Psoas muscle (tissue), 7 donors: ENCODE measurements at regions not wholly inside any gene's neighbourhood (a gene's known extent, or its start where the extent isn't known, plus 50 kb on each side); places are given as distances from the start of the nearest gene placed in this dataset.

Experiments
- ATAC-seq, 4 donors: fragments of 200-7000 bp; cut with Tn5 transposase; one replicate each; pipeline ENCODE4 v1.9.1; 2020; ENCODE audit warnings: moderate library complexity in 3 of 4, mild to moderate bottlenecking in 2 of 4
- DNase-seq, 2 donors: peaks; one replicate each; pipeline ENCODE4 v3.0.0-alpha.2; 2020
- H3K27ac ChIP-seq: fragments of 200-600 bp; one replicate; pipeline ENCODE4 v1.8.0; 2022
- H3K27me3 ChIP-seq, 3 donors: fragments of 200-600 bp in 1 of 3; one replicate each; pipeline versions ENCODE4 v1.6.1 to v1.8.0; 2013 to 2022; ENCODE audit warnings: low read length in 2 of 3, mild to moderate bottlenecking in 2 of 3, moderate library complexity in 1 of 3; ENCODE audit not compliant: insufficient read depth in 3 of 3
- H3K36me3 ChIP-seq, 2 donors: fragments of 200-600 bp in 1 of 2; one replicate each; pipeline versions ENCODE4 v1.6.1 to v1.8.0; 2013 to 2022; ENCODE audit warnings: low read depth in 1 of 2, mild to moderate bottlenecking in 1 of 2, moderate library complexity in 1 of 2; ENCODE audit not compliant: insufficient read depth in 1 of 2
- H3K4me1 ChIP-seq: fragments of 200-600 bp; one replicate; pipeline ENCODE4 v1.8.0; 2022
- H3K4me3 ChIP-seq: fragments of 200-600 bp; one replicate; pipeline ENCODE4 v1.8.0; 2022; ENCODE audit warnings: mild to moderate bottlenecking
- H3K9me3 ChIP-seq: fragments of 200-600 bp; one replicate; pipeline ENCODE4 v1.8.0; 2022
- WGBS, 3 donors: extraction: QIAGEN DNeasy Blood & Tissue Kit; methylation state at CpG; one replicate each; pipeline versions ENCODE4 v1.1.6 to v1.1.7; 2013; 5-methylcytosine and 5-hydroxymethylcytosine counted together
- intact Hi-C, 2 donors: fragments of 100-400 bp; cut with DNase I; formaldehyde crosslinking; loops; one replicate each; pipeline versions ENCODE4 v1.11.0 to v1.14.2; 2022
- TF ChIP-seq, protein P1 (sequence below): fragments of 200-600 bp; IDR thresholded peaks from one replicate; pipeline ENCODE4 v1.8.0; 2022; ENCODE audit warnings: antibody characterized with exemption
- donor health status: healthy with polysubstance abuse.
- donor health status: DM: no; HTN: no; CAD: no; lungs with moderate emphysema.
- donor health status: Bipolar disorder and iron deficiency.
- donor health status: healthy.
- donor health status: DM: yes; HTN: yes; CAD: no.
- donor health status: DM: no; HTN: no; CAD: no.
- donor health status: DM: yes; HTN: yes; CAD: no.

DNA sequence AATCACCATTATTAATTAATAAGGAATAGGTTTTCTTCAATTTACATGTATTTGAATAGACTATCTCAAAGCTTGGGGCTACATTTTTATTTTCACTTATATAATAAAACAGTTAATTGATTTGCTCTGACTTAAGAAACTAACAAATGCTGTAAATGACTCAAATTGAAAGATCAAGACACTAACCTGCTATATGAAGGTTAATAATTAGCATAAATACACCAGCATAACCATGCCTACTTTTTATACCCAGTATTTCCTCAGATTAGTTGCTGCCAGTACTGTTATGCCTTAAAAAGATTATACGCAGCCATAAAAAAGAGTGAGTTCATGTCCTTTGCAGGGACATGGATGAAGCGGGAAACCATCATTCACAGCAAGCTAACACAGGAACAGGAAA is 1545.1 kb downstream of the AMY1C start:
- H3K4me3 ChIP-seq, result no peak overlapping the region
- H3K27me3 ChIP-seq, result no peaks in the 10 kb centered on the region
- DNase-seq (no peak), ATAC-seq (no peak)
- no peaks in the 10 kb centered on the region for H3K9me3 ChIP-seq
- H3K4me1 ChIP-seq, result no peaks in the 10 kb centered on the region
- H3K27ac ChIP-seq, result no peak overlapping the region
- WGBS, 3 donors, result 66 to 81% (median 72%) methylated on average over 2 of the region's 2 CpGs
- TF ChIP-seq, protein P1, sequence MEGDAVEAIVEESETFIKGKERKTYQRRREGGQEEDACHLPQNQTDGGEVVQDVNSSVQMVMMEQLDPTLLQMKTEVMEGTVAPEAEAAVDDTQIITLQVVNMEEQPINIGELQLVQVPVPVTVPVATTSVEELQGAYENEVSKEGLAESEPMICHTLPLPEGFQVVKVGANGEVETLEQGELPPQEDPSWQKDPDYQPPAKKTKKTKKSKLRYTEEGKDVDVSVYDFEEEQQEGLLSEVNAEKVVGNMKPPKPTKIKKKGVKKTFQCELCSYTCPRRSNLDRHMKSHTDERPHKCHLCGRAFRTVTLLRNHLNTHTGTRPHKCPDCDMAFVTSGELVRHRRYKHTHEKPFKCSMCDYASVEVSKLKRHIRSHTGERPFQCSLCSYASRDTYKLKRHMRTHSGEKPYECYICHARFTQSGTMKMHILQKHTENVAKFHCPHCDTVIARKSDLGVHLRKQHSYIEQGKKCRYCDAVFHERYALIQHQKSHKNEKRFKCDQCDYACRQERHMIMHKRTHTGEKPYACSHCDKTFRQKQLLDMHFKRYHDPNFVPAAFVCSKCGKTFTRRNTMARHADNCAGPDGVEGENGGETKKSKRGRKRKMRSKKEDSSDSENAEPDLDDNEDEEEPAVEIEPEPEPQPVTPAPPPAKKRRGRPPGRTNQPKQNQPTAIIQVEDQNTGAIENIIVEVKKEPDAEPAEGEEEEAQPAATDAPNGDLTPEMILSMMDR, result no peak
- intact Hi-C loops, result no loop called here
- no peaks in the 10 kb centered on the region for H3K36me3 ChIP-seq

DNA sequence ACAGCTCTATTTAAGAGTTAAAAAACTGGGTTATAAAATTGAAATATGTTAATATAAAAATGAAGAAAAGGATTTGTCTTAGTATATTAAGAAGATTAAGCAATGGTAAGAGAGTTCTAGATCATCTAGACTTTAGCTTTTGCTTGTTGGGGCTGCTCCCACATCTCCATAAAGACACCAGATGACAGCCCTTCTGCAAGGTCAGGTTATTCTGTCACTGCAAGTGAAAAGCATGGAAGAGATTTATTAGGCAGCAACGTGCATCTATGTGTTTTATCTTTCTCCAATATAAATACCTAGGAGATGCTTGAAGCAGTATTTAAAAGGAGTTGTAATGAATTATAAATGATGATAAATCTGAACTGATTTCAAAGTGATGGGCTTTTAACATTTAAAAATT is 1560.4 kb downstream of the AMY1C start:
- DNase-seq, result no peak
- Histone ChIP-seq H3K36me3 (no peaks in the 10 kb centered on the region), H3K9me3 (no peaks in the 10 kb centered on the region), H3K4me3 (no peak overlapping the region), H3K4me1 (no peaks in the 10 kb centered on the region), H3K27ac (no peak overlapping the region), H3K27me3 (no peaks in the 10 kb centered on the region)
- TF ChIP-seq, protein P1, result no peak
- 18 to 20% (median 19%) methylated on average over 1 of the region's 1 CpG for WGBS, 3 donors
- intact Hi-C loops, result no loop called here
- ATAC-seq, result no peak

DNA sequence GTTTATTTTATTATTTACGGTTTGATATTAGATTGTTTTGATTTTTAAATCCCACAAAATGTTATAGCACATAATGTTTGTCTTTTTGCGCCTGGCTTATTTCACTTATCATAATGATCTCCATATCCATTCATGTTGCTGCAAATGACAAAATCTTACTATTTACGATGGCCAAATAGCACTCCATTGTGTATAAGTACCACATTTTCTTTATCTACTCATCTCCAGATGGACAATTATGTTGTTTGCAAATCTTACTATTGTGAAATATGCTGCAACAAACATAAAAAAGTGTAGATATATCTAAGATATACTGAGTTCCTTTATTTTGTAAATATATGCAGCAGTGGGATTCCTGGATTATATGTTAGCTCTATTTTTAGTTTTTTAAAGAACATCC is 1568.3 kb downstream of the AMY1C start:
- ATAC-seq, result no peak
- TF ChIP-seq, protein P1, result no peak
- DNase-seq, result no peak
- Histone ChIP-seq H3K4me3 (no peak overlapping the region), H3K9me3 (peaks cover 16% of the 10 kb centered on the region), H3K27me3 (no peaks in the 10 kb centered on the region), H3K27ac (no peak overlapping the region), H3K4me1 (no peaks in the 10 kb centered on the region), H3K36me3 (no peaks in the 10 kb centered on the region)
- intact Hi-C loops, result no loop called here
- WGBS, 3 donors, result 86 to 91% (median 86%) methylated on average over 3 of the region's 3 CpGs

DNA sequence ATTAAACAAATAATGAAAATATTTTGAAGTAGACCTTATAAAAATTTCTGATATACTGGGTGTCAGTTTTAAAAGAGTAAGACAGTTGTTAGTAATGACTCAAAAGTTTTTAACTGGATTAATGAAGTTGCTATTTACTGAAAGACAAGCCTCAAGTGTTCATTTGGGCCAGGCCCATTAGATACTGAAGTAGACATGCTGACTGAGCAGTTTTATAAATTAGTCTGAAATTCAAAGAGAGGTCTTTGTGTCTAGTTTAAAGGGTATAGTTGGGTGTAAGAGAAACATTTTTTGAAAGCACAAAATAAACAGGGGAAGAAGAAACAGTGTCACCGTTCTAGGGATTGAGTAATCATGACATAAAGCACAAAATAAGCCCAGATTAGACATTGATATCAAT is 1577.2 kb downstream of the AMY1C start:
- no peak overlapping the region for H3K27ac ChIP-seq
- no peaks in the 10 kb centered on the region for H3K27me3 ChIP-seq
- H3K4me1 ChIP-seq, result no peaks in the 10 kb centered on the region
- intact Hi-C loops, result no loop called here
- no peaks in the 10 kb centered on the region for H3K9me3 ChIP-seq
- TF ChIP-seq, protein P1, result no peak
- 57 to 71% (median 59%) methylated on average over 1 of the region's 1 CpG for WGBS, 3 donors
- ATAC-seq, result no peak
- DNase-seq, result no peak
- H3K36me3 ChIP-seq, result no peaks in the 10 kb centered on the region
- H3K4me3 ChIP-seq, result no peak overlapping the region

DNA sequence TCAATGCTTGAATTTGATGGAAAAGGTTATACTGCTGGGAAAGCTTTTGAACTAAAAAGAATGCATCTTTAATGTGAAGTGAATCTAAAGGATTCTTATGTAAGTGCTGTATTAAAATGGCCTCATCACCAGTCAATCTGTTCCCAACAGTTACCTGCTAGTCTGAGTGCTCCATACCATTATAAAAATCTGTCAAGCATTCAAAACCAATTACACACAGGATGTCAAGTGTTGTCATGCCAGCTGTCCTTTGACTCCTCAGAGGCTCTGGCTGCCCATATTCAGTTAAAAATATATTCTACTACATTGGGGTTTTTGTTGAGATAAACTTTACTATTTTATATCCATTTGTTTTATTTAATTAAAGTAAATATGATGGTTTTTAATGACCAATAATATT is 1587.7 kb downstream of the AMY1C start:
- Histone ChIP-seq H3K27ac (no peak overlapping the region), H3K4me1 (no peaks in the 10 kb centered on the region), H3K9me3 (no peaks in the 10 kb centered on the region), H3K36me3 (no peaks in the 10 kb centered on the region), H3K4me3 (no peak overlapping the region), H3K27me3 (no peaks in the 10 kb centered on the region)
- intact Hi-C loops, result no loop called here
- DNase-seq (no peak), ATAC-seq (no peak)
- TF ChIP-seq, protein P1, result no peak
